BLaER1 (cell line): ENCODE measurements at regions not wholly inside any gene's neighbourhood (a gene's known extent, or its start where the extent isn't known, plus 50 kb on each side); places are given as distances from the start of the nearest gene placed in this dataset.
"Not testable (repeated sequence)": the region's sequence is repeated elsewhere in the genome, so short reads cannot be mapped to it uniquely, and the experiment has no call there.

Experiments used
- H3K27ac ChIP-seq: shearing (Covaris generic); formaldehyde crosslinking; 2 replicates; pipeline ENCODE4 v1.8.1; 2022
- H3K27me3 ChIP-seq: shearing (Covaris generic); formaldehyde crosslinking; 2 replicates; pipeline ENCODE4 v1.8.1; 2022
- H3K36me3 ChIP-seq: shearing (Covaris generic); formaldehyde crosslinking; 2 replicates; pipeline ENCODE4 v1.8.1; 2022
- H3K4me1 ChIP-seq: shearing (Covaris generic); formaldehyde crosslinking; 2 replicates; pipeline ENCODE4 v1.8.1; 2022
- H3K4me2 ChIP-seq: shearing (Covaris generic); formaldehyde crosslinking; 2 replicates; pipeline ENCODE4 v1.8.1; 2022
- H3K4me3 ChIP-seq: shearing (Covaris generic); formaldehyde crosslinking; 2 replicates; pipeline ENCODE4 v1.8.1; 2022
- H3K9ac ChIP-seq: shearing (Covaris generic); formaldehyde crosslinking; 2 replicates; pipeline ENCODE4 v1.8.1; 2022
- H3K9me3 ChIP-seq: shearing (Covaris generic); formaldehyde crosslinking; 2 replicates; pipeline ENCODE4 v1.8.1; 2022
- H4K20me1 ChIP-seq: shearing (Covaris generic); formaldehyde crosslinking; 2 replicates; pipeline ENCODE4 v1.8.1; 2022
- Cebpa-rat ChIP-seq: shearing (Covaris generic); IDR thresholded peaks from 2 replicates; pipeline ENCODE4 v1.8.1; 2022

- H3K27me3 ChIP-seq: no peaks in the 10 kb centered on the region
- no peak overlapping the region for H3K27ac ChIP-seq
- H4K20me1 ChIP-seq: no peaks in the 10 kb centered on the region
- TF ChIP-seq Cebpa-rat: no peak
- H3K9me3 ChIP-seq: no peaks in the 10 kb centered on the region
- H3K4me2 ChIP-seq: no peak overlapping the region
- H3K4me3 ChIP-seq: no peak overlapping the region
- no peak overlapping the region for H3K9ac ChIP-seq
- H3K4me1 ChIP-seq: peaks cover 10% of the 10 kb centered on the region
- no peaks in the 10 kb centered on the region for H3K36me3 ChIP-seq
These were observed 62.2 kb upstream of the VPREB1 start for GRCh38 chr22:22182218-22182989.

DNA sequence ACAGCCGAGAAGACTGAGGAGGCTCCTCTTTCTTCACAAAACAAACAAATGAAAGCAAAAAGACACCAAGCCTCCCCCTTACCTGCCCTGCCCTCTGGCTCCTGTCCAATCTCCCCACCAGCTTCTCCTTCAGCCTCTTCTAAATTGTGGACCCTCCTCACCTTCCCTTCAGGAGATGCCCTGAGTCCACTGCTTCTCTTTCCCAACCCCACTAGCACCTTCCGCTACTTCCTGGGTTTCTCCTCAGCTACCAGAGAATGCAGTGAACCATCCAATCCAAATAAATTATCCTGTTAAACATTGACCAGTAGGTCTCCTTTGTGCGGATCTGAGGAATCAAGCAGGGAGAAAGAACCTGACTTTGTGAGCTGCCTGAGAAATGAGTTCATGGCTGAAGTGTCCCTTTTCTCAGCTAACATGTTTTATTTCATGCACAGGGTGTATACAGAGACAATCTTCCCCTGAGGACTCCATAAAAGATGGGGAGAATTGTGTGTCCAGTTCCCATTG lies 63.2 kb upstream of the VPREB1 start:
- H3K4me1 ChIP-seq: peaks cover 10% of the 10 kb centered on the region
- H3K4me2 ChIP-seq: no peak overlapping the region
- H3K36me3 ChIP-seq: no peaks in the 10 kb centered on the region
- no peaks in the 10 kb centered on the region for H3K27me3 ChIP-seq
- H3K9ac ChIP-seq: no peak overlapping the region
- no peak overlapping the region for H3K27ac ChIP-seq
- no peak overlapping the region for H3K4me3 ChIP-seq
- TF ChIP-seq Cebpa-rat: no peak
- no peaks in the 10 kb centered on the region for H3K9me3 ChIP-seq
- no peaks in the 10 kb centered on the region for H4K20me1 ChIP-seq

DNA sequence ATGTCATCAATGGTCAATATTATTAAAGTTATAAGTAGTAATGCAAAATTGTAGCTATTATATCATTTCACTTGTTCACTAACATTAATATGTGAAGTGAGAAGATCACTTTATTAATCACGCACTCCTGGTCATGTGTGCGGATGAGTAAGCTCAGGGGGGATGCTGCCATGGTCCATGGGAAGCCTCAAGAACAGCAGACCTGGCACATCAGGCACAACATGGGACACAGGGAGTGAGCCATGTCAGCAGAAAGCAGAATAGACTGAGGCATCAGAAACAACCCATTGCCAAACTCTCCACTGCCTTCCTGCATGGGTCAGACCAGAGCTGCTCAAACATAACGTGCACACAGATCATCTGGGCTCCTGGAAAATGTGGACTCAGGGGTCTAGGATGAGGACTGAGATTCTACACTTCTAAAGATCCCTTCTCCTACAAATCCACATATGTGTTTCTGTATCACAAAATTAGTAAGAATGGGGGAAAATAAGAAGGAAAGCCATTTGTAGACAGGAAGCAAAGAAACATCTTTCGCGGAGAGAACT lies 63.8 kb upstream of the VPREB1 start:
- H3K27me3 ChIP-seq: no peaks in the 10 kb centered on the region
- no peak overlapping the region for H3K4me2 ChIP-seq
- no peaks in the 10 kb centered on the region for H3K36me3 ChIP-seq
- no peak overlapping the region for H3K27ac ChIP-seq
- TF ChIP-seq Cebpa-rat: no peak
- no peak overlapping the region for H3K9ac ChIP-seq
- no peaks in the 10 kb centered on the region for H3K9me3 ChIP-seq
- no peak overlapping the region for H3K4me3 ChIP-seq
- peaks cover 10% of the 10 kb centered on the region for H3K4me1 ChIP-seq
- H4K20me1 ChIP-seq: no peaks in the 10 kb centered on the region

- Histone ChIP-seq H3K9me3 (no peaks in the 10 kb centered on the region), H4K20me1 (no peaks in the 10 kb centered on the region), H3K4me1 (peaks cover 10% of the 10 kb centered on the region), H3K4me3 (no peak overlapping the region), H3K27me3 (no peaks in the 10 kb centered on the region), H3K9ac (no peak overlapping the region), H3K4me2 (no peak overlapping the region), H3K36me3 (no peaks in the 10 kb centered on the region), H3K27ac (no peak overlapping the region)
- no peak for TF ChIP-seq Cebpa-rat
These were observed 64.7 kb upstream of the VPREB1 start for GRCh38 chr22:22179858-22180257.

- H3K4me3 ChIP-seq: no peak overlapping the region
- H3K27me3 ChIP-seq: no peaks in the 10 kb centered on the region
- no peaks in the 10 kb centered on the region for H3K9me3 ChIP-seq
These were observed 65.6 kb upstream of the VPREB1 start for GRCh38 chr22:22178992-22179391.

DNA sequence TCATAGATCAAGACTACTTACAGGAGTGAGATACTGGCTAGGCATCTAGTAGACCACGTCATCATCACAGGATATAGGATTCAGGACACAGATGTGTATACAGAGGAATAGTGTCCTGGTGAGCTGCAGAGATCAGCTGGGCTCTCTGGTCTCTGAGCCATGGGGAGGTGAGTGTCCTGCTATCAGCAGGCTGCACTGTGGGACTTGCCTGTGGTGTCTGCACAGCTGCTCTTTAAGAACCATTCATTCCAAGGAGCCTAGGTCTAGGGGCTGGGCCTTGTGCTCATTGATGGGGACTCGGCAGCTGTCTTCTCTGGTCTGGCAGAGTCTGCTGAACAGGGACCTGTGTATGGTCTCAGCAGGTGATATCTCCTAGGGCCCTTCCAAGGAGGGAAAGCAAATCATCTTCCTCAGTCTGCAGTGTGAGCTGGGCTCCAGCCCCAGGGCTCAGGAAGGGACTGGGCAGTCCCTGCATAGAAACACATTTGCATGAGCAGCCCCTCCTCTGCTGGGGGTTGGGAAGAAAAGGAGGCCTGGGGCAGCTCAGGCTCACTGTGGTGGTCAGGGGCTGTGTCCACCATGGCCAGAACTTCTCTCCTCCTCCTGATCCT lies 66.1 kb upstream of the VPREB1 start:
- Histone ChIP-seq H4K20me1 (no peaks in the 10 kb centered on the region), H3K36me3 (no peaks in the 10 kb centered on the region), H3K4me2 (peak overlapping the region; percentile 14; the same call in 1 of the 2 replicates), H3K9ac (no peak overlapping the region), H3K4me1 (peaks cover 10% of the 10 kb centered on the region), H3K27me3 (no peaks in the 10 kb centered on the region), H3K27ac (0 out of 2 replicates have a peak overlapping the region, but pooled peaks have one; percentile 7), H3K4me3 (no peak overlapping the region), H3K9me3 (no peaks in the 10 kb centered on the region)
- TF ChIP-seq Cebpa-rat: no peak

More at GRCh38 chr22:22178992-22179391, 65.6 kb upstream of the VPREB1 start:
- 0 out of 2 replicates have a peak overlapping the region, but pooled peaks have one; percentile 7 for H3K27ac ChIP-seq
- H3K36me3 ChIP-seq: no peaks in the 10 kb centered on the region
- no peak overlapping the region for H3K9ac ChIP-seq
- TF ChIP-seq Cebpa-rat: no peak
- peak overlapping the region; percentile 14; the same call in 1 of the 2 replicates for H3K4me2 ChIP-seq
- H3K4me1 ChIP-seq: peaks cover 10% of the 10 kb centered on the region
- H4K20me1 ChIP-seq: no peaks in the 10 kb centered on the region

GRCh38 chr22:22176929-22177616 lies 67.5 kb upstream of the VPREB1 start:
- no peaks in the 10 kb centered on the region for H4K20me1 ChIP-seq
- H3K4me3 ChIP-seq: no peak overlapping the region
- no peak overlapping the region for H3K27ac ChIP-seq
- TF ChIP-seq Cebpa-rat: no peak
- H3K9me3 ChIP-seq: no peaks in the 10 kb centered on the region
- H3K4me1 ChIP-seq: peaks cover 10% of the 10 kb centered on the region
- H3K4me2 ChIP-seq: no peak overlapping the region
- H3K27me3 ChIP-seq: no peaks in the 10 kb centered on the region
- H3K9ac ChIP-seq: no peak overlapping the region
- no peaks in the 10 kb centered on the region for H3K36me3 ChIP-seq

GRCh38 chr22:22172896-22173628 lies 71.5 kb upstream of the VPREB1 start:
- not testable (repeated sequence) for H3K4me2 ChIP-seq, H3K27ac ChIP-seq, H3K27me3 ChIP-seq, H3K36me3 ChIP-seq, H3K9me3 ChIP-seq, H3K9ac ChIP-seq, H4K20me1 ChIP-seq, H3K4me3 ChIP-seq
- H3K4me1 ChIP-seq: peaks cover 33% of the 10 kb centered on the region

DNA sequence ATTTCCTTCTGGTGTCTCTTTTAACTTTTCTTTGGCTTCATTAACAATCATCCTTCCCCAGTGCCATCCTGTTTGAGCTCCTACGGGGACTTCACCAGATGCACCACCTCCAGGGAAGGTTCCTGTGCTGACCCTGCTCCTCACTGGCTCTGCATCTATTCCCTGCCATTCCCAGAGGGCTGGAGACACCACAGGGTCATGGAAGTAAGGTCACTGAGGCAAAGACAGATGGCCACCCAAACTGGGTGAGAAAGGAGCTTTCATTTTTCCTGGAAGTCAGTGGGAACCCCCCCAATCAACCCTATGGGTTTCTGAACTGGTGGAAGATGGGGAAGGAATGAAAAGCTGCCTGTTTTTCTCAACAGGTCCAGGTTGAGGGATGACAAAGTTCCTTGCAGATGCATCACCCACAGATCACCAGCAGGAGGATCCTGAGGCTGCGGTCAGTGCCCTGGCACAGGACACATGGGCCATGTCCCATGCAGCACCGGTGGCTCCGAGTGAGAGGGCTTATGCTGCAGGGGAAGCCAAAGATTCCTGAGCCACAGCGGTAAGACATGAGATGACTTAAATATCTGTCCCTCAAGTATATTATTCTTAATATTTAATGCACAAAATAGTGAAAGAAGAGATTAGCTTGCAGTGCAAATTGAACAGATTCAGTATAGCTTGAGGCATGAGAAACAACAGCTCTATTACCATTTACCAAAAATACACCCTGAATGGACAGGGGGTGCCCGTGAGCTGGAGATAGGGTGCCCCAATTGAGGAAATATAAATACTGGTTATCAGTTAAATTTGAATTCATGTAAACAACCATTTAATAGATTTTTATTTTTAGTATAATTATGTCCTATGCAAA lies 73.0 kb upstream of the VPREB1 start:
- Histone ChIP-seq H3K4me3 (no peak overlapping the region), H3K9ac (no peak overlapping the region), H3K4me1 (peaks cover 48% of the 10 kb centered on the region), H3K27me3 (no peaks in the 10 kb centered on the region), H3K27ac (no peak overlapping the region), H3K4me2 (no peak overlapping the region), H4K20me1 (no peaks in the 10 kb centered on the region), H3K9me3 (no peaks in the 10 kb centered on the region), H3K36me3 (no peaks in the 10 kb centered on the region)
- TF ChIP-seq Cebpa-rat: no peak
